OCI-LY1 (cell line): ENCODE measurements at regions not wholly inside any gene's neighbourhood (a gene's known extent, or its start where the extent isn't known, plus 50 kb on each side); places are given as distances from the start of the nearest gene placed in this dataset.

ENCODE experiments used
- H2AFZ ChIP-seq: fragments of 200-600 bp; sonication (generic), shearing (Covaris generic); 2 replicates; pipeline ENCODE4 v1.6.0; 2014; ENCODE audit warnings: antibody characterized with exemption, mild to moderate bottlenecking, low read length
- H3F3A ChIP-seq: fragments of 200-600 bp; sonication (generic), shearing (Covaris generic); 2 replicates; pipeline ENCODE4 v1.6.0; 2014; ENCODE audit warnings: mild to moderate bottlenecking, antibody characterized with exemption, low read length, moderate library complexity; ENCODE audit not compliant: insufficient read depth
- H3K27ac ChIP-seq: fragments of 200-600 bp; sonication (generic); 2 replicates; pipeline ENCODE4 v1.5.1; 2014; ENCODE audit warnings: low read length, mixed run types, mild to moderate bottlenecking, low read depth; ENCODE audit not compliant: poor library complexity, severe bottlenecking
- H3K27me3 ChIP-seq: fragments of 200-600 bp; sonication (generic); 2 replicates; pipeline ENCODE4 v1.6.0; 2014; ENCODE audit warnings: antibody characterized with exemption, mild to moderate bottlenecking, low read length, moderate library complexity; ENCODE audit not compliant: insufficient read depth
- H3K36me3 ChIP-seq: fragments of 200-600 bp; sonication (generic); 2 replicates; pipeline ENCODE4 v1.6.1; 2014; ENCODE audit warnings: mild to moderate bottlenecking, antibody characterized with exemption, low read length, moderate library complexity, mixed read lengths; ENCODE audit not compliant: insufficient read depth
- H3K4me1 ChIP-seq: fragments of 200-600 bp; sonication (generic); 2 replicates; pipeline ENCODE4 v1.5.1; 2014; ENCODE audit warnings: mild to moderate bottlenecking, low read length, moderate library complexity; ENCODE audit not compliant: insufficient read depth, severe bottlenecking
- H3K4me2 ChIP-seq: fragments of 200-600 bp; sonication (generic), shearing (Covaris generic); 2 replicates; pipeline ENCODE4 v1.6.1; 2014; ENCODE audit warnings: low read length
- H3K4me3 ChIP-seq: fragments of 200-600 bp; sonication (generic); 2 replicates; pipeline ENCODE4 v1.5.1; 2014; ENCODE audit warnings: low read length, low read depth, mild to moderate bottlenecking, mixed read lengths; ENCODE audit not compliant: poor library complexity, severe bottlenecking
- H3K79me2 ChIP-seq: fragments of 200-600 bp; shearing (Covaris generic); 2 replicates; pipeline ENCODE4 v1.6.1; 2016; ENCODE audit warnings: mixed run types, low read length, mixed read lengths; ENCODE audit not compliant: insufficient read depth
- H3K9ac ChIP-seq: fragments of 200-600 bp; sonication (generic), shearing (Covaris generic); 2 replicates; pipeline ENCODE4 v1.6.1; 2014; ENCODE audit warnings: mild to moderate bottlenecking, low read length, mixed read lengths
- H3K9me2 ChIP-seq: fragments of 200-600 bp; sonication (generic), shearing (Covaris generic); 2 replicates; pipeline ENCODE4 v1.6.1; 2014; ENCODE audit warnings: low read depth, mild to moderate bottlenecking, low read length, mixed read lengths
- H3K9me3 ChIP-seq: fragments of 200-600 bp; shearing (Covaris generic); 2 replicates; pipeline ENCODE4 v1.6.1; 2014; ENCODE audit warnings: low read length, mixed read lengths
- H4K20me1 ChIP-seq: fragments of 200-600 bp; sonication (generic), shearing (Covaris generic); 2 replicates; pipeline ENCODE4 v1.6.0; 2016; ENCODE audit warnings: mild to moderate bottlenecking, low read length; ENCODE audit not compliant: insufficient read depth
- CTCF ChIP-seq: fragments of 200-600 bp; sonication (generic), shearing (Covaris generic); IDR thresholded peaks from 2 replicates; pipeline ENCODE4 v1.5.1; 2017; ENCODE audit warnings: mild to moderate bottlenecking, antibody characterized with exemption, low read length, moderate library complexity, mixed read lengths
- EZH2 ChIP-seq: fragments of 200-600 bp; sonication (generic), shearing (Covaris generic); IDR thresholded peaks from 2 replicates; pipeline ENCODE4 v1.8.0; 2017; ENCODE audit warnings: borderline replicate concordance, mixed run types, mild to moderate bottlenecking, antibody characterized with exemption, low read length, moderate library complexity, mixed read lengths

GRCh38 chr5:41574391-41574790 lies 64.0 kb upstream of the PLCXD3 start:
- Histone ChIP-seq H3K4me2 (no peak overlapping the region), H3K9me2 (no peaks in the 10 kb centered on the region), H3K4me1 (no peaks in the 10 kb centered on the region), H3K36me3 (no peaks in the 10 kb centered on the region), H2AFZ (no peak overlapping the region), H3K79me2 (no peaks in the 10 kb centered on the region), H3K27me3 (no peaks in the 10 kb centered on the region), H3K27ac (no peak overlapping the region), H4K20me1 (no peaks in the 10 kb centered on the region), H3F3A (no peaks in the 10 kb centered on the region), H3K4me3 (no peak overlapping the region), H3K9me3 (no peaks in the 10 kb centered on the region), H3K9ac (no peak overlapping the region)
- TF ChIP-seq EZH2, result no peak
- TF ChIP-seq CTCF, result no peak
